Left colon (tissue), 2 donors: ENCODE measurements at regions not wholly inside any gene's neighbourhood (a gene's known extent, or its start where the extent isn't known, plus 50 kb on each side); places are given as distances from the start of the nearest gene placed in this dataset.

Experiments used
- ATAC-seq: fragments of 200-7000 bp; cut with Tn5 transposase; one replicate; pipeline ENCODE4 v1.9.1; 2020; ENCODE audit warnings: mild to moderate bottlenecking, moderate library complexity
- DNase-seq, 2 donors: peaks; one replicate each; pipeline ENCODE4 v3.0.0-alpha.2; 2020
- intact Hi-C, 2 donors: fragments of 100-400 bp; cut with DNase I in 1 of 2; cut with micrococcal nuclease in 1 of 2; formaldehyde crosslinking; loops; one replicate each; pipeline versions ENCODE4 v1.11.2 to v1.14.0; 2022; cut with DNase I, micrococcal nuclease
- donor health status: DM: no; HTN: no; CAD: no.
- donor health status: DM: yes; HTN: yes; CAD: no.

DNA sequence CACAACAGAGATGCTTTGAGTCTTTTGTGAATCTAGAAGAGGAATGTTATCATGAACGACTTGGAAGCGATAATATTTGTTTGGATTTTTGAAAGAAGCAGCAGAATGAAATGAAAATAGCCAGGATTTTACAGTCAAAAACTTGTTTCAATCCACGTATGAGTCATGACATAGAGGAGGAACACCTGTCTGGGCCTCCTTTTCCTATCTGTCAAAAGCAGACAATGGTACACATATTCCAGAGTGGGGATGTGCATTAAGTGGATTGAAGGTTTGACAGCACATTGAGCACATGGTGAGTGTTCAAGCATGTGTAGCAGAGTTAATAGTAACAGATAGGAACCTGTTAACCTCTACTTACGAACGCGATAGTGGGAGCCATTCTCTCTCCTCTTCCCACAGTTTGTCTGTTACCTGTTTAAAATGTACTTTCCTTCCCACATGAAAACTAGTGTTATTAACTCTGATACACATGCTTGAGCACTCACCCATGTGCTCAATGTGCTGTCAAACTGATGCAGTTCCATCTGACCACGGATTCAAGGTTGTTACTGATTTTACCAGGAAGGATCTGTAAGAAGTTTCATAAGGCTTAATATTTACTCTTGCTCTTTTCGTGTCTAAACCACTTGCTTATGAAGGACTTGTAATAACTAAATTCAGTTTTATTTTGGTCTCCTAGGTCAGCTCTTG, 863.4 kb upstream of the SOX11 start:
- ATAC-seq = no peak
- DNase-seq = no peak
- intact Hi-C loops = no loop called here

GRCh38 chr2:4831751-4832150, 860.4 kb upstream of the SOX11 start:
- ATAC-seq (no peak), DNase-seq (no peak)
- intact Hi-C loops = no loop called here

GRCh38 chr2:4832642-4833041, 859.5 kb upstream of the SOX11 start:
- DNase-seq = no peak
- intact Hi-C loops = no loop called here
- ATAC-seq = no peak

- no peak for ATAC-seq
- DNase-seq = no peak
- intact Hi-C loops = no loop called here
These were observed 853.6 kb upstream of the SOX11 start for GRCh38 chr2:4838626-4839025.

- ATAC-seq = no peak
- no peak for DNase-seq
- intact Hi-C loops = no loop called here
These were observed 851.4 kb upstream of the SOX11 start for GRCh38 chr2:4840791-4841190.

DNA sequence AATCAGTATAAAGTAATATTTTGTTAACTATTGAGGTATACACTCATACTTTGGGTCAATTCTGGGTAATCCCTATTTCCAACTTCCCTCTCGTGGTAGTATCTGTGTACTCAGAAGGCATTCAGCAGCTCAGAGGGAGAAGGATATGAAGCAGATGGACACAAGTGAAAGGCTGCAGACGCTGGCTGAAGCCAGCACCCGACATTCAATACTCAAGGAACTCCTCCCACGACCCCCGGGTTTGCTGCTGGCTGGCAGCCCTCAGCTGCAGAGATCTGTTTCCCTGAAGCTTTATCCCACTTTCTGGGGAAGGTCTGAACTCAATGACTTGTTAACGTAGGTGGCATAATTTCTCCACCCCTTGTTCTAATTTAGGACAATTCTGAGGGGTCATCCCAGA, 847.3 kb upstream of the SOX11 start:
- intact Hi-C loops = no loop called here
- ATAC-seq = no peak
- no peak for DNase-seq

DNA sequence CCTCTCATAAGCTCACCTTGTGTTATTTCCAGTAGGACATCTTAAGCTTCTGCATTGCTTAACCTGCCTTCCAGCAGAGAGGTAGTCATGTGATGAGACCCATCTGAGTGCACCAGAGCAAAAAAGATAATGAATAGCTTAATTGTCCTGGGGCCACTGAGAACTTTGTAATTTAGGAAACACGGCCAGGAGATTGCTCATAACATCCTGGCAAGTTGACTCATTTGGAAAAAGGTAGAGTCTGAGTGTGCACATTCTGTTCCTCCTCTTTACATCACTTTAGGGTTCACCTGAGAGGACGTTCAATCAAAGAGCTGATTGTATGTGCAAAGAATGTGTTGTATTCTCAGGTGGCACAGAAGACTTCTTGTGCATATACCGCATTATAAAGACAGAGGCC, 830.2 kb upstream of the SOX11 start:
- ATAC-seq (no peak), DNase-seq (no peak)
- intact Hi-C loops = no loop called here

GRCh38 chr2:4866198-4866597, 826.0 kb upstream of the SOX11 start:
- DNase-seq = no peak
- ATAC-seq = no peak
- intact Hi-C loops = no loop called here

DNA sequence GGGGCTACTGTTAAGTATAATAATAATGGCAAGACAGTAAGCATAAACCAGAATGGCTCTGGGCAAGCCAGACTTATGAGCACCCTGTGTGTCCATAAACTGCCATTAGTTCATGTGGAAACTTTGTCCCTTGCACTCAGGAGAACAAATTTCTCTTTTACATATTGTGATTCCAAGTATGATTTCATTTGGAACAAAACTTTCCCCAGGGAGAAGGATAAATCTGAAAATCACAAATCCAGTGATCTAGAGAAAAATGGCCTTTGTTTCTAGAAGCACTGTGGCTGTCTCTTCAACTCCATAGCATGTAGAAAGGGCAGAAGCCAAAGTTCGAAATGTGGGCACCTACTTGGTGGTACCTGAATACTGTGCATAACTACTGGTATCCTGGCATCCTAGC, 823.7 kb upstream of the SOX11 start:
- DNase-seq (no peak), ATAC-seq (no peak)
- intact Hi-C loops = no loop called here

- intact Hi-C loops = no loop called here
- no peak for DNase-seq
- ATAC-seq = no peak
These were observed 823.0 kb upstream of the SOX11 start for GRCh38 chr2:4869154-4869553.

- no peak for ATAC-seq
- intact Hi-C loops = no loop called here
- no peak for DNase-seq
These were observed 818.8 kb upstream of the SOX11 start for GRCh38 chr2:4873364-4873763.

GRCh38 chr2:4873876-4874593, 818.1 kb upstream of the SOX11 start:
- ATAC-seq (no peak), DNase-seq (no peak)
- intact Hi-C loops = no loop called here

- DNase-seq = no peak
- intact Hi-C loops = no loop called here
- ATAC-seq = no peak
These were observed 809.8 kb upstream of the SOX11 start for GRCh38 chr2:4882421-4882820.

DNA sequence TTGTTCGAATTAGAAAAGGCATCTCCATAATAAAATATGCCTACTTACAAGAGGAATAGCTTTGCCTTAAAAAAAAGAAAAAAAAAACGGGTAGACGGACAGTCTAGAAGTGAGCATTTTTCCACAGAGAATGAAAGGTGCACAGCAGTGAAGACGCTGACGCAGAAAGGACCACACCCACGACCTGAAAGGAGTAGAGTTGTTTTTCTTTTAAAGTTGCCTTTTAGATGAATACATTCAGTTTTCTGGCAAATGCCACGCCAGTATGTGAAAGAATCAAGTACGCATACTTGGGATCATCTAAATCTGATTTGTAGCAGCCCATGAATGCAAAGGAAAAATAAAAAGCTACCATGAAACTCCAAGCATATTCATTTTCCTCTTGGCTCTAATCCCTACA, 809.2 kb upstream of the SOX11 start:
- no peak for ATAC-seq
- DNase-seq = no peak
- intact Hi-C loops = no loop called here

- ATAC-seq = no peak
- intact Hi-C loops = no loop called here
These were observed 808.8 kb upstream of the SOX11 start for GRCh38 chr2:4883375-4883774.

GRCh38 chr2:4884117-4884571, 808.0 kb upstream of the SOX11 start:
- no peak for DNase-seq
- no peak for ATAC-seq
- intact Hi-C loops = no loop called here

More at GRCh38 chr2:4883375-4883774, 808.8 kb upstream of the SOX11 start:
- no peak for DNase-seq

- intact Hi-C loops = no loop called here
- no peak for ATAC-seq
- no peak for DNase-seq
These were observed 800.8 kb upstream of the SOX11 start for GRCh38 chr2:4891394-4891793.

DNA sequence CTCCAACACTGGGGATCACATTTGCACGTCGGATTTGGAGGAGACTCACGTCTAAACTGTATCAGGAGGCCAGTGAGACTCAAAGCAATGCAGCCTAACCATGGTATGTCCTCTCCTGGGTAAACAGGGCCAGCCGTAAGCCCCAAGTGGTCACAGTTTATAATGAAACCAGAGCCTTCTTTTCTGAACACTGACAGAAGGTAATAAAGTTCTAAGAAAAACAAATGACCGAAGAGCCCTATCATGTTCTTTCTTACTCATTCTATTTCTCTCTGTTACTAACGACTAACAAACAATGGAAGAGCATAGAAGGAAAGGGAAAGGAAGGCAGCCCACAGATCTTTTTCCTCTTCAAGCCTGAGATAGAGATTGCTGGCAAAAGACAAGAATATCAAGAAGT, 796.8 kb upstream of the SOX11 start:
- intact Hi-C loops = no loop called here
- DNase-seq = no peak

DNA sequence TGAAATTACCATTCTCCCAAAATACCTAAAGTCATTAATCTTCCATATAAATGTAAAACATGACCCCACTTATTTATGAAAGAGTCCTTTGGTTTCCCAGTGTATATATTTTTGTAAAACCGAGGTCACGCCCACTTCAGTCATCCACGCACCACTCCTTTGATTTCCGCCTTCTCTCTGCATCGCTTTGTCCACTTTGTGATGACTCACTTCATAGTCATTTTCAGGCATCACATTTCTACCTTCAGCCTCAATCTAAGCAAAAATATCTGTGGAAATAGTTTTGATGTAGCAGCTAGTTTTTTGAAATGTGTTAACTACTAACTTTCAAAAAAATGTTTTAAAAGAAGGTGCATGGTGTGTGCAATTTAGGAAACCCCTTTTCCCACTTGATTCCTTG, 793.5 kb upstream of the SOX11 start:
- no peak for ATAC-seq
- no peak for DNase-seq
- intact Hi-C loops = no loop called here

More for the DNA sequence above, 796.8 kb upstream of the SOX11 start:
- ATAC-seq = no peak

DNA sequence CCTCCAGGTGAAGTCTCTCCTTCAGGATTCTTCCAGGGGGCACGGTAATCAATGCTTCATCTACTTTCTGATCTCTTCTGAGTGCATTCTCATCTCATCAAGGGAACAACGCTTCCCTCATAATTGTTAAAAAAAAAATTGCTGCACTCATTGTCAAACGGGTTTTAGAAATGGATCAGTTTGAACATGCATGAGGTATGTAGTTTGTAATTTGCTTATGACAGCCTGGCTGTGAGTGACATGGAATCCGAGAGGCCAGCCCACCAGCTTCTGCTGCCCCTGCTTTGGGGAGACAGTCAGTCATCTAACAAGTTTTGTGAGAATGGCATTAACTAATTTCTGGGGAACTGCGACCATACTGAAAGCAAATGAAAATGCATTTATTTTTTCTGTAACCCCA, 791.9 kb upstream of the SOX11 start:
- intact Hi-C loops = no loop called here
- no peak for DNase-seq
- ATAC-seq = no peak
